ENCODE measurements at regions not wholly inside any gene's neighbourhood (a gene's known extent, or its start where the extent isn't known, plus 50 kb on each side); places are given as distances from the start of the nearest gene placed in this dataset.

DNA sequence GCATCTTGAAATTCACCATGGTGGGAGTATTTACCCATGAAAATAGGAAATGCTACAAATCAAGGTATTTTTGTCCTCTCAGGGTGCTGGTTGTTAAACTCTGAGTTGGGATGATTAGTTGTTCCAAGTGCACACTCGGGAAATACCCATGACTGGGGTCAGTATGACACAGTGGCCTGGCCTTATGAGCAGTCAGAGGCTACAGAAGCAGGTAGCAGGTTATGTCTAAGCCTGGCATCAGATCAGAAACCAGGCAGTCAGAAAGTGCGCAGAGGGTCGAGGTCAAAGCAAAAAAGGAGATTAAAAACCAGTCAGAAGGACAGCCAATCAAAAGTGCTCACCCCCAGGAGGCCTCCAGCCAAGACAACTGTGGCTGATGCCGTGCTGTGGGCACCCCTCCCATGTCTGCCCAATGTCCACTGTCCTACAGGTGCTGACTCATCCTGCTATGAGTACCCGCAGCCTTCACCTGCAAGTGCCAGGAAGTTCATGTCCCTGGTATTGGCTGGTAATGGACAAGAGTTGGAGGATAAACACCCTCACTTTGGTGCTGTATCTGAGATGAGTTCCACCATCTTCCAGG is 117.4 kb upstream of the SLC24A3 start:
- TF ChIP-seq, protein P1, sequence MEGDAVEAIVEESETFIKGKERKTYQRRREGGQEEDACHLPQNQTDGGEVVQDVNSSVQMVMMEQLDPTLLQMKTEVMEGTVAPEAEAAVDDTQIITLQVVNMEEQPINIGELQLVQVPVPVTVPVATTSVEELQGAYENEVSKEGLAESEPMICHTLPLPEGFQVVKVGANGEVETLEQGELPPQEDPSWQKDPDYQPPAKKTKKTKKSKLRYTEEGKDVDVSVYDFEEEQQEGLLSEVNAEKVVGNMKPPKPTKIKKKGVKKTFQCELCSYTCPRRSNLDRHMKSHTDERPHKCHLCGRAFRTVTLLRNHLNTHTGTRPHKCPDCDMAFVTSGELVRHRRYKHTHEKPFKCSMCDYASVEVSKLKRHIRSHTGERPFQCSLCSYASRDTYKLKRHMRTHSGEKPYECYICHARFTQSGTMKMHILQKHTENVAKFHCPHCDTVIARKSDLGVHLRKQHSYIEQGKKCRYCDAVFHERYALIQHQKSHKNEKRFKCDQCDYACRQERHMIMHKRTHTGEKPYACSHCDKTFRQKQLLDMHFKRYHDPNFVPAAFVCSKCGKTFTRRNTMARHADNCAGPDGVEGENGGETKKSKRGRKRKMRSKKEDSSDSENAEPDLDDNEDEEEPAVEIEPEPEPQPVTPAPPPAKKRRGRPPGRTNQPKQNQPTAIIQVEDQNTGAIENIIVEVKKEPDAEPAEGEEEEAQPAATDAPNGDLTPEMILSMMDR (IDR thresholded peaks at IDR 0.05; ENCODE audit: insufficient read depth, low read length): no peak
- TF ChIP-seq POLR2AphosphoS5 (IDR thresholded peaks at IDR 0.05; ENCODE audit: low read depth) (no peak), GABPA (IDR thresholded peaks at IDR 0.05; ENCODE audit: low read depth) (no peak), SPI1 (IDR thresholded peaks at IDR 0.05; ENCODE audit: borderline replicate concordance, low read depth) (no peak)
- TF ChIP-seq, protein P2, sequence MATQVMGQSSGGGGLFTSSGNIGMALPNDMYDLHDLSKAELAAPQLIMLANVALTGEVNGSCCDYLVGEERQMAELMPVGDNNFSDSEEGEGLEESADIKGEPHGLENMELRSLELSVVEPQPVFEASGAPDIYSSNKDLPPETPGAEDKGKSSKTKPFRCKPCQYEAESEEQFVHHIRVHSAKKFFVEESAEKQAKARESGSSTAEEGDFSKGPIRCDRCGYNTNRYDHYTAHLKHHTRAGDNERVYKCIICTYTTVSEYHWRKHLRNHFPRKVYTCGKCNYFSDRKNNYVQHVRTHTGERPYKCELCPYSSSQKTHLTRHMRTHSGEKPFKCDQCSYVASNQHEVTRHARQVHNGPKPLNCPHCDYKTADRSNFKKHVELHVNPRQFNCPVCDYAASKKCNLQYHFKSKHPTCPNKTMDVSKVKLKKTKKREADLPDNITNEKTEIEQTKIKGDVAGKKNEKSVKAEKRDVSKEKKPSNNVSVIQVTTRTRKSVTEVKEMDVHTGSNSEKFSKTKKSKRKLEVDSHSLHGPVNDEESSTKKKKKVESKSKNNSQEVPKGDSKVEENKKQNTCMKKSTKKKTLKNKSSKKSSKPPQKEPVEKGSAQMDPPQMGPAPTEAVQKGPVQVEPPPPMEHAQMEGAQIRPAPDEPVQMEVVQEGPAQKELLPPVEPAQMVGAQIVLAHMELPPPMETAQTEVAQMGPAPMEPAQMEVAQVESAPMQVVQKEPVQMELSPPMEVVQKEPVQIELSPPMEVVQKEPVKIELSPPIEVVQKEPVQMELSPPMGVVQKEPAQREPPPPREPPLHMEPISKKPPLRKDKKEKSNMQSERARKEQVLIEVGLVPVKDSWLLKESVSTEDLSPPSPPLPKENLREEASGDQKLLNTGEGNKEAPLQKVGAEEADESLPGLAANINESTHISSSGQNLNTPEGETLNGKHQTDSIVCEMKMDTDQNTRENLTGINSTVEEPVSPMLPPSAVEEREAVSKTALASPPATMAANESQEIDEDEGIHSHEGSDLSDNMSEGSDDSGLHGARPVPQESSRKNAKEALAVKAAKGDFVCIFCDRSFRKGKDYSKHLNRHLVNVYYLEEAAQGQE (IDR thresholded peaks at IDR 0.05; ENCODE audit: insufficient replicate concordance, low read depth): no peak

Measured in HL-60 (cell line).